HG03025 (cell line): ENCODE measurements at regions not wholly inside any gene's neighbourhood (a gene's known extent, or its start where the extent isn't known, plus 50 kb on each side); places are given as distances from the start of the nearest gene placed in this dataset.
"Not testable (repeated sequence)": the region's sequence is repeated elsewhere in the genome, so short reads cannot be mapped to it uniquely, and the experiment has no call there.

ENCODE experiments used
- ATAC-seq: cut with Tn5 transposase; IDR thresholded peaks from one replicate; pipeline ENCODE4 v1.9.1; 2021; ENCODE audit warnings: mild to moderate bottlenecking, moderate library complexity; ENCODE audit not compliant: unreplicated experiment, low FRiP score

- no peak for ATAC-seq
These were observed 191.3 kb upstream of the MPDZ start for GRCh38 chr9:13470836-13471235.

- ATAC-seq, result no peak
These were observed 187.7 kb upstream of the MPDZ start for GRCh38 chr9:13467157-13467556.

GRCh38 chr9:13461414-13461991 is 182.0 kb upstream of the MPDZ start:
- no peak for ATAC-seq

GRCh38 chr9:13459071-13459470 is 179.6 kb upstream of the MPDZ start:
- no peak for ATAC-seq

- ATAC-seq, result no peak
These were observed 178.3 kb upstream of the MPDZ start for GRCh38 chr9:13457795-13458194.

- peak; percentile 70 for ATAC-seq
These were observed 171.2 kb upstream of the MPDZ start for GRCh38 chr9:13450723-13451122.

- ATAC-seq, result no peak
These were observed 169.0 kb upstream of the MPDZ start for GRCh38 chr9:13448482-13448881.

GRCh38 chr9:13447843-13448422 is 168.4 kb upstream of the MPDZ start:
- no peak for ATAC-seq

GRCh38 chr9:13446938-13447842 is 167.7 kb upstream of the MPDZ start:
- no peak for ATAC-seq

- ATAC-seq, result no peak
These were observed 166.9 kb upstream of the MPDZ start for GRCh38 chr9:13446286-13446937.

GRCh38 chr9:13445103-13445500 is 165.6 kb upstream of the MPDZ start:
- ATAC-seq, result no peak

GRCh38 chr9:13444245-13445102 is 165.0 kb upstream of the MPDZ start:
- ATAC-seq, result no peak

GRCh38 chr9:13443346-13444244 is 164.1 kb upstream of the MPDZ start:
- no peak for ATAC-seq

- ATAC-seq, result no peak
These were observed 160.4 kb upstream of the MPDZ start for GRCh38 chr9:13439685-13440476.

- no peak for ATAC-seq
These were observed 158.4 kb upstream of the MPDZ start for GRCh38 chr9:13437866-13438265.

- ATAC-seq, result no peak
These were observed 157.1 kb upstream of the MPDZ start for GRCh38 chr9:13436591-13436990.

- not testable (repeated sequence) for ATAC-seq
These were observed 154.0 kb upstream of the MPDZ start for GRCh38 chr9:13433453-13433852.

GRCh38 chr9:13432904-13433303 is 153.4 kb upstream of the MPDZ start:
- no peak for ATAC-seq
